CD14-positive monocyte (primary cell): ENCODE measurements at regions not wholly inside any gene's neighbourhood (a gene's known extent, or its start where the extent isn't known, plus 50 kb on each side); places are given as distances from the start of the nearest gene placed in this dataset.

Experiments
- DNase-seq, 3 donors: peaks; one replicate each; pipeline ENCODE4 v3.0.0-alpha.2; 2011 to 2022
- H2AFZ ChIP-seq: 2 replicates; pipeline ENCODE4 v1.6.0; 2012; ENCODE audit warnings: mild to moderate bottlenecking, low read depth, low read length, inconsistent platforms; ENCODE audit not compliant: insufficient read depth, poor library complexity, severe bottlenecking
- H3K27ac ChIP-seq, 2 donors: 1 replicate in 1 of 2; 2 replicates in 1 of 2; pipeline ENCODE4 v1.5.1; 2012 to 2013; ENCODE audit warnings: low read length in 2 of 2, control low read depth in 1 of 2, inconsistent platforms in 1 of 2, low read depth in 1 of 2, mild to moderate bottlenecking in 1 of 2
- H3K27me3 ChIP-seq, 2 donors: one replicate each; pipeline versions ENCODE4 v1.6.0 to v1.6.1; 2011 to 2013; ENCODE audit warnings: low read length in 2 of 2; ENCODE audit not compliant: control insufficient read depth in 2 of 2, insufficient read depth in 2 of 2
- H3K36me3 ChIP-seq, 2 donors: replicated peaks in 1 of 2; 1 replicate in 1 of 2; 2 replicates in 1 of 2; pipeline versions ENCODE4 v1.5.1 to v1.6.1; 2012 to 2013; ENCODE audit warnings: low read length in 2 of 2, control low read depth in 1 of 2, inconsistent platforms in 1 of 2, mild to moderate bottlenecking in 1 of 2; ENCODE audit not compliant: insufficient read depth in 2 of 2, control insufficient read depth in 1 of 2
- H3K4me1 ChIP-seq, 2 donors: 1 replicate in 1 of 2; 2 replicates in 1 of 2; pipeline versions ENCODE4 v1.5.1 to v1.6.1; 2012 to 2013; ENCODE audit warnings: low read length in 2 of 2, control low read depth in 1 of 2, inconsistent platforms in 1 of 2, mild to moderate bottlenecking in 1 of 2, moderate library complexity in 1 of 2; ENCODE audit not compliant: insufficient read depth in 2 of 2, control insufficient read depth in 1 of 2
- H3K4me2 ChIP-seq: replicated peaks from 2 replicates; pipeline ENCODE3; 2012; ENCODE audit warnings: low read length, moderate library complexity, mild to moderate bottlenecking; ENCODE audit not compliant: poor library complexity, severe bottlenecking; ENCODE audit errors: extremely low read depth
- H3K4me3 ChIP-seq, 3 experiments: fragments of 200-600 bp in 1 of 3; sonication (generic) in 1 of 3; replicated peaks in 1 of 3; 1 replicate in 2 of 3; 2 replicates in 1 of 3; pipeline ENCODE4 v1.5.1; 2011 to 2013; ENCODE audit warnings: low read length in 3 of 3, mild to moderate bottlenecking in 3 of 3, control low read depth in 2 of 3, low read depth in 2 of 3, inconsistent platforms in 1 of 3, moderate library complexity in 1 of 3
- H3K79me2 ChIP-seq: 2 replicates; pipeline ENCODE4 v1.6.0; 2012; ENCODE audit warnings: mild to moderate bottlenecking, control low read depth, inconsistent platforms, low read length, moderate library complexity; ENCODE audit not compliant: insufficient read depth
- H3K9ac ChIP-seq: 2 replicates; pipeline ENCODE4 v1.6.0; 2017; ENCODE audit warnings: low read length, mild to moderate bottlenecking; ENCODE audit not compliant: insufficient read depth, poor library complexity, severe bottlenecking
- H3K9me3 ChIP-seq, 2 donors: replicated peaks in 1 of 2; 1 replicate in 1 of 2; 2 replicates in 1 of 2; pipeline versions ENCODE4 v1.5.1 to v1.6.1; 2012 to 2013; ENCODE audit warnings: low read length in 2 of 2, control low read depth in 1 of 2; ENCODE audit not compliant: control insufficient read depth in 1 of 2, insufficient read depth in 1 of 2
- H4K20me1 ChIP-seq: 2 replicates; pipeline ENCODE4 v1.6.0; 2012; ENCODE audit warnings: mild to moderate bottlenecking, low read length, control low read depth, moderate library complexity; ENCODE audit not compliant: insufficient read depth
- H3K27ac Mint-ChIP-seq, 7 donors: one replicate each; pipeline ENCODE4 v1.8.0; 2020; ENCODE audit warnings: mild to moderate bottlenecking in 7 of 7, mixed read lengths in 7 of 7, moderate library complexity in 6 of 7, inconsistent platforms in 2 of 7
- H3K27me3 Mint-ChIP-seq, 3 donors: one replicate each; pipeline ENCODE4 v1.8.0; 2021 to 2022; ENCODE audit warnings: low read depth in 3 of 3, mild to moderate bottlenecking in 3 of 3, mixed read lengths in 3 of 3, moderate library complexity in 3 of 3, inconsistent platforms in 1 of 3
- H3K36me3 Mint-ChIP-seq, 2 donors: one replicate each; pipeline ENCODE4 v1.8.0; 2020; ENCODE audit warnings: mixed read lengths in 2 of 2, inconsistent platforms in 1 of 2, mild to moderate bottlenecking in 1 of 2
- H3K4me1 Mint-ChIP-seq: one replicate; pipeline ENCODE4 v1.8.0; 2020; ENCODE audit warnings: mild to moderate bottlenecking, mixed read lengths
- H3K4me3 Mint-ChIP-seq, 2 donors: one replicate each; pipeline ENCODE4 v1.8.0; 2020; ENCODE audit warnings: mild to moderate bottlenecking in 2 of 2, mixed read lengths in 2 of 2, moderate library complexity in 1 of 2
- H3K9me3 Mint-ChIP-seq, 7 donors: one replicate each; pipeline ENCODE4 v1.8.0; 2020 to 2022; ENCODE audit warnings: mixed read lengths in 7 of 7, mild to moderate bottlenecking in 6 of 7, moderate library complexity in 6 of 7, inconsistent platforms in 2 of 7
- CTCF ChIP-seq: fragments of 200-600 bp; IDR thresholded peaks from one replicate; pipeline ENCODE4 v1.8.0; 2022; ENCODE audit warnings: antibody characterized with exemption, mild to moderate bottlenecking
- WGBS: methylation state at CpG from one replicate; pipeline ENCODE4 v1.1.5; 2013; ENCODE audit warnings: missing lambda C conversion rate; ENCODE audit not compliant: insufficient coverage; 5-methylcytosine and 5-hydroxymethylcytosine counted together
- intact Hi-C, 2 donors: fragments of 100-400 bp; cut with micrococcal nuclease; formaldehyde crosslinking; loops; one replicate each; pipeline versions ENCODE4 v1.15.0 to v1.15.1; 2023

DNA sequence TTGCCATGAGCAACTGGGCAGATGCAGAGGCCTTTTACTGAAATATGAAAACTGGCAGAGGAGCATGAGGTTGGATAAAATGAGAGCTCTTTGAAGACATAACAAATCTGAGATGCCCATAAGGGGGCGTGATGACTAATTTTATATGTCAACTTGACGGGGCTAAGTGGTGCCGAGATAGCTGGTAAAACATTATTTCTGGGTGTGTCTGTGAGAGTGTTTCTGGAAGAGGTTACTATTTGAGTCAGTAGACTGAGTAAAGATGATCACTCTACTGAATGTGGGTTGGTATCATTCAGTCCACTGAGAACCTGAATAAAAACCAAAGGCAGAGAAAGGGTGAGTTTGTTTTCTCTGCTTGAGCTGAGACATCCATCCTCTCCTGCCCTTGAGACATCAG, 454.2 kb downstream of the NPIPA7 start:
- Mint-ChIP-seq H3K27me3 (peaks cover 0 to 5% (median 3%) of the 10 kb centered on the region in 3 donors), H3K27ac (no peak overlapping the region), H3K4me1 (no peaks in the 10 kb centered on the region), H3K36me3 (no peaks in the 10 kb centered on the region), H3K9me3 (peaks cover 0 to 8% (median 1%) of the 10 kb centered on the region in 7 donors), H3K4me3 (no peak overlapping the region)
- Histone ChIP-seq H3K9ac (no peak overlapping the region), H3K27me3 (no peaks in the 10 kb centered on the region), H3K9me3 (no peaks in the 10 kb centered on the region), H3K36me3 (no peaks in the 10 kb centered on the region), H3K79me2 (no peaks in the 10 kb centered on the region), H3K27ac (no peak overlapping the region), H2AFZ (no peak overlapping the region), H3K4me1 (no peaks in the 10 kb centered on the region), H4K20me1 (no peaks in the 10 kb centered on the region), H3K4me3 (no peak overlapping the region), H3K4me2 (no peak overlapping the region)
- TF ChIP-seq CTCF: no peak
- intact Hi-C loops: no loop called here
- 100% methylated on average over 3 of the region's 3 CpGs for WGBS
- DNase-seq: no peak

DNA sequence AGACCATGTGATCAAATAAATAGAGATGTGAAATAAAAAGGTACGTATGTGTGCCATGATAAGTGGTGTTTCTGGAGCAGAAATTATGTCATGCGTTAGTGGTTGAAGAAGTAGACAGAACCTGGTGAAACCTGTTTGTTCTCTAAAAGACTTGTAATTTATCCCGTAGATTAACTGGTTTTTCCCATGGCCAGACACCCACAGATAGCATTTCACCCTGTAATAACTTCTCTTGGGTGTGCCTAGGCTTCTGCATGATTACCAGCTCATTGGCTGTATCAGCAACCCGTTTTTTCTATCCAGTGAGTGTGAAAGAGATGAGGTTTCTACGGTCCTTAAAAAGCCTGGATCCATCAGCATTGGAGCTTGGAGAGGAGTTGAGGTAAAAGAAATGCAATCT, 471.3 kb downstream of the NPIPA7 start:
- Mint-ChIP-seq H3K4me1 (no peaks in the 10 kb centered on the region), H3K27me3 (peaks cover 0 to 1% (median 0%) of the 10 kb centered on the region in 3 donors), H3K9me3 (peaks cover 0 to 4% (median 0%) of the 10 kb centered on the region in 7 donors), H3K36me3 (no peaks in the 10 kb centered on the region), H3K4me3 (no peak overlapping the region), H3K27ac (no peak overlapping the region)
- no peaks in the 10 kb centered on the region for H3K27me3 ChIP-seq
- no peak overlapping the region for H3K9ac ChIP-seq
- H4K20me1 ChIP-seq: no peaks in the 10 kb centered on the region
- H3K27ac ChIP-seq: no peak overlapping the region
- intact Hi-C loops: no loop called here
- H3K4me3 ChIP-seq: no peak overlapping the region
- H3K36me3 ChIP-seq: no peaks in the 10 kb centered on the region
- no peaks in the 10 kb centered on the region for H3K4me1 ChIP-seq
- H3K9me3 ChIP-seq: no peaks in the 10 kb centered on the region
- 100% methylated on average over 1 of the region's 5 CpGs for WGBS
- no peak for DNase-seq
- H3K79me2 ChIP-seq: no peaks in the 10 kb centered on the region
- H3K4me2 ChIP-seq: no peak overlapping the region
- no peak for TF ChIP-seq CTCF
- no peak overlapping the region for H2AFZ ChIP-seq
